Myocyte (in vitro differentiated cells): ENCODE measurements at regions not wholly inside any gene's neighbourhood (a gene's known extent, or its start where the extent isn't known, plus 50 kb on each side); places are given as distances from the start of the nearest gene placed in this dataset.
A peak's percentile ranks its signal among the peaks of the same experiment; 100 is the strongest.
"Not testable (repeated sequence)": the region's sequence is repeated elsewhere in the genome, so short reads cannot be mapped to it uniquely, and the experiment has no call there.

Experiments used
- DNase-seq: peaks from one replicate; pipeline ENCODE4 v3.0.0-alpha.2; 2012; ENCODE audit warnings: low read depth

- no peak for DNase-seq
Observed at GRCh38 chr5:136491806-136492205, 126.5 kb upstream of the TRPC7 start.

GRCh38 chr5:136484808-136485325 is 119.5 kb upstream of the TRPC7 start:
- no peak for DNase-seq

GRCh38 chr5:136482206-136482605 is 116.9 kb upstream of the TRPC7 start:
- peak; percentile 2 for DNase-seq

GRCh38 chr5:136474466-136474865 is 109.1 kb upstream of the TRPC7 start:
- no peak for DNase-seq

GRCh38 chr5:136467632-136468031 is 102.3 kb upstream of the TRPC7 start:
- no peak for DNase-seq

- no peak for DNase-seq
Observed at GRCh38 chr5:136466041-136466415, 100.7 kb upstream of the TRPC7 start.

GRCh38 chr5:136458481-136458880 is 93.1 kb upstream of the TRPC7 start:
- DNase-seq = no peak

- peak; percentile 8 for DNase-seq
Observed at GRCh38 chr5:136457390-136458013, 92.2 kb upstream of the TRPC7 start.

- no peak for DNase-seq
Observed at GRCh38 chr5:136455409-136455808, 90.1 kb upstream of the TRPC7 start.

- no peak for DNase-seq
Observed at GRCh38 chr5:136453986-136454758, 88.8 kb upstream of the TRPC7 start.

GRCh38 chr5:136453199-136453598 is 87.9 kb upstream of the TRPC7 start:
- DNase-seq = no peak

- not testable (repeated sequence) for DNase-seq
Observed at GRCh38 chr5:136447576-136447975, 82.2 kb upstream of the TRPC7 start.

- no peak for DNase-seq
Observed at GRCh38 chr5:136446565-136446964, 81.2 kb upstream of the TRPC7 start.

GRCh38 chr5:136444099-136444498 is 78.8 kb upstream of the TRPC7 start:
- DNase-seq = not testable (repeated sequence)

GRCh38 chr5:136439367-136439766 is 74.0 kb upstream of the TRPC7 start:
- no peak for DNase-seq

- DNase-seq = no peak
Observed at GRCh38 chr5:136435946-136436543, 70.7 kb upstream of the TRPC7 start.

- DNase-seq = no peak
Observed at GRCh38 chr5:136434795-136435194, 69.5 kb upstream of the TRPC7 start.

- no peak for DNase-seq
Observed at GRCh38 chr5:136432705-136433104, 67.4 kb upstream of the TRPC7 start.

- DNase-seq = no peak
Observed at GRCh38 chr5:136430081-136430480, 64.7 kb upstream of the TRPC7 start.

GRCh38 chr5:136427426-136427825 is 62.1 kb upstream of the TRPC7 start:
- no peak for DNase-seq

- DNase-seq = peak; percentile 5
Observed at GRCh38 chr5:136425921-136426320, 60.6 kb upstream of the TRPC7 start.

GRCh38 chr5:136424835-136425584 is 59.7 kb upstream of the TRPC7 start:
- peak; percentile 75 for DNase-seq
